ENCODE measurements at regions not wholly inside any gene's neighbourhood (a gene's known extent, or its start where the extent isn't known, plus 50 kb on each side); places are given as distances from the start of the nearest gene placed in this dataset.

GRCh38 chr2:189265696-189266320, 86.2 kb upstream of the COL5A2 start:
- H2AFZ ChIP-seq (replicated peaks; ENCODE audit: low read length, poor library complexity), result no peak overlapping the region
- no peak overlapping the region for H4K5ac ChIP-seq (ENCODE audit: low read depth, low read length)
- intact Hi-C loops (cut with micrococcal nuclease) (no loop called here), in situ Hi-C loops (cut with MboI; ENCODE audit: low sequenced_read_pairs) (no loop called here), dilution Hi-C loops (cut with HindIII; ENCODE audit: low sequenced_read_pairs, unreplicated experiment) (no loop called here)
- no peaks in the 10 kb centered on the region for H4K20me1 ChIP-seq (ENCODE audit: insufficient read depth, low read length)
- no peak overlapping the region for H2AK9ac ChIP-seq (replicated peaks; ENCODE audit: low read depth, low read length, poor library complexity)
- BruUV-seq (replicated peaks), result no TSS peak
- no CpG with 5 or more reads among the region's 3 CpGs for WGBS, 2 experiments (ENCODE audit: extremely low coverage in 2 of 2, insufficient read length in 1 of 2)
- H3K9ac ChIP-seq (ENCODE audit: low read depth, low read length), result no peak overlapping the region
- no peak overlapping the region for H2BK15ac ChIP-seq (ENCODE audit: low read depth, low read length)
- H3K23ac ChIP-seq (ENCODE audit: low read depth, low read length), result no peak overlapping the region
- H2BK120ac ChIP-seq (ENCODE audit: low read depth, low read length), result no peak overlapping the region
- H3K56ac ChIP-seq (ENCODE audit: extremely low read depth, insufficient read depth, low read length), result no peak overlapping the region
- POLR2A ChIA-PET (ENCODE audit: unreplicated experiment), result no interaction called here
- H3K4me1 ChIP-seq (ENCODE audit: control insufficient read depth, insufficient read depth, low read length), result peaks cover 4% of the 10 kb centered on the region
- no peak overlapping the region for H3K4me3 ChIP-seq (ENCODE audit: insufficient read depth, low read depth, low read length)
- H2AK5ac ChIP-seq (ENCODE audit: low read depth, low read length), result no peak overlapping the region
- H3K27me3 ChIP-seq (ENCODE audit: control insufficient read depth, insufficient read depth, low read length), result no peaks in the 10 kb centered on the region
- DNase-seq (peak; percentile 27), ATAC-seq (ENCODE audit: low read depth) (no peak)
- H4K91ac ChIP-seq (ENCODE audit: insufficient read depth, low read depth, low read length), result no peak overlapping the region
- no peaks in the 10 kb centered on the region for H3K9me1 ChIP-seq (ENCODE audit: insufficient read depth, low read length)
- TF ChIP-seq, protein P1, sequence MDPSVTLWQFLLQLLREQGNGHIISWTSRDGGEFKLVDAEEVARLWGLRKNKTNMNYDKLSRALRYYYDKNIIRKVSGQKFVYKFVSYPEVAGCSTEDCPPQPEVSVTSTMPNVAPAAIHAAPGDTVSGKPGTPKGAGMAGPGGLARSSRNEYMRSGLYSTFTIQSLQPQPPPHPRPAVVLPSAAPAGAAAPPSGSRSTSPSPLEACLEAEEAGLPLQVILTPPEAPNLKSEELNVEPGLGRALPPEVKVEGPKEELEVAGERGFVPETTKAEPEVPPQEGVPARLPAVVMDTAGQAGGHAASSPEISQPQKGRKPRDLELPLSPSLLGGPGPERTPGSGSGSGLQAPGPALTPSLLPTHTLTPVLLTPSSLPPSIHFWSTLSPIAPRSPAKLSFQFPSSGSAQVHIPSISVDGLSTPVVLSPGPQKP (IDR thresholded peaks at IDR 0.05; ENCODE audit: borderline replicate concordance, low read depth, low read length), result no peak
- TF ChIP-seq MAZ (IDR thresholded peaks at IDR 0.05; ENCODE audit: borderline replicate concordance, low read depth, low read length) (no peak), RCOR1 (IDR thresholded peaks at IDR 0.05; ENCODE audit: insufficient replicate concordance, low read length) (no peak), SMC3 (IDR thresholded peaks at IDR 0.05; ENCODE audit: low read depth, low read length) (no peak), NFE2L2 (IDR thresholded peaks at IDR 0.05; ENCODE audit: low read depth, low read length) (no peak), USF2 (IDR thresholded peaks at IDR 0.05; ENCODE audit: low read depth, low read length) (no peak), POLR2A (IDR thresholded peaks at IDR 0.05; ENCODE audit: low read depth, low read length) (no peak), RAD21 (IDR thresholded peaks at IDR 0.05; ENCODE audit: low read length) (no peak)
- TF ChIP-seq, protein P2, sequence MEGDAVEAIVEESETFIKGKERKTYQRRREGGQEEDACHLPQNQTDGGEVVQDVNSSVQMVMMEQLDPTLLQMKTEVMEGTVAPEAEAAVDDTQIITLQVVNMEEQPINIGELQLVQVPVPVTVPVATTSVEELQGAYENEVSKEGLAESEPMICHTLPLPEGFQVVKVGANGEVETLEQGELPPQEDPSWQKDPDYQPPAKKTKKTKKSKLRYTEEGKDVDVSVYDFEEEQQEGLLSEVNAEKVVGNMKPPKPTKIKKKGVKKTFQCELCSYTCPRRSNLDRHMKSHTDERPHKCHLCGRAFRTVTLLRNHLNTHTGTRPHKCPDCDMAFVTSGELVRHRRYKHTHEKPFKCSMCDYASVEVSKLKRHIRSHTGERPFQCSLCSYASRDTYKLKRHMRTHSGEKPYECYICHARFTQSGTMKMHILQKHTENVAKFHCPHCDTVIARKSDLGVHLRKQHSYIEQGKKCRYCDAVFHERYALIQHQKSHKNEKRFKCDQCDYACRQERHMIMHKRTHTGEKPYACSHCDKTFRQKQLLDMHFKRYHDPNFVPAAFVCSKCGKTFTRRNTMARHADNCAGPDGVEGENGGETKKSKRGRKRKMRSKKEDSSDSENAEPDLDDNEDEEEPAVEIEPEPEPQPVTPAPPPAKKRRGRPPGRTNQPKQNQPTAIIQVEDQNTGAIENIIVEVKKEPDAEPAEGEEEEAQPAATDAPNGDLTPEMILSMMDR (conservative IDR thresholded peaks at IDR 0.05; ENCODE audit: low read depth, low read length), result no peak
- H3K18ac ChIP-seq (ENCODE audit: low read depth, low read length), result no peak overlapping the region
- H3K9me3 ChIP-seq (ENCODE audit: control insufficient read depth, insufficient read depth, low read length), result peaks cover 3% of the 10 kb centered on the region; the same call in 1 of the 2 replicates
- no peak overlapping the region for H3K14ac ChIP-seq (replicated peaks; ENCODE audit: low read depth, low read length)
- H3K27ac ChIP-seq (ENCODE audit: insufficient read depth, low read length), result no peak overlapping the region
- H3K36me3 ChIP-seq (ENCODE audit: control insufficient read depth, insufficient read depth, low read length), result no peaks in the 10 kb centered on the region
- H3K79me1 ChIP-seq (ENCODE audit: low read depth in 1 of 2, low read length in 2 of 2), result no peaks in the 10 kb centered on the region
- H2BK5ac ChIP-seq (ENCODE audit: low read depth, low read length, poor library complexity, severe bottlenecking), result no peak overlapping the region
- H2BK20ac ChIP-seq (ENCODE audit: low read depth, low read length), result no peak overlapping the region
- no peak overlapping the region for H4K8ac ChIP-seq (ENCODE audit: low read depth in 2 of 2, low read length in 2 of 2)
- no peak overlapping the region for H3K4ac ChIP-seq (ENCODE audit: low read depth, low read length)
- CTCF ChIA-PET, result interaction anchor here (1.0 kb wide), 1 partner anchor 172 kb away, joined by 3 read pairs; no protein-coding TSS in a partner anchor
- no peak overlapping the region for H3K4me2 ChIP-seq (ENCODE audit: low read depth, low read length)

Measured in IMR-90 (cell line).